ENCODE measurements at regions not wholly inside any gene's neighbourhood (a gene's known extent, or its start where the extent isn't known, plus 50 kb on each side); places are given as distances from the start of the nearest gene placed in this dataset.

GRCh38 chr17:69703751-69704150 lies 289.3 kb downstream of the MAP2K6 start:
- H3K27me3 ChIP-seq (ENCODE audit: insufficient read depth, low read length), result no peaks in the 10 kb centered on the region
- H2AFZ ChIP-seq (ENCODE audit: low read length, unreplicated experiment), result no peak overlapping the region
- no peak overlapping the region for H3K27ac ChIP-seq (ENCODE audit: low read depth, low read length)
- H3K36me3 ChIP-seq (ENCODE audit: insufficient read depth, low read length), result no peaks in the 10 kb centered on the region
- H3K4me1 ChIP-seq (ENCODE audit: control insufficient read depth, insufficient read depth, low read length, unreplicated experiment), result no peaks in the 10 kb centered on the region
- no peaks in the 10 kb centered on the region for H3K79me2 ChIP-seq (ENCODE audit: control insufficient read depth, insufficient read depth, low read length, unreplicated experiment)
- H3K4me3 ChIP-seq (ENCODE audit: low read depth, low read length), result no peak overlapping the region

- Histone ChIP-seq H3K27me3 (ENCODE audit: insufficient read depth, low read length) (no peaks in the 10 kb centered on the region), H3K27ac (ENCODE audit: low read depth, low read length) (no peak overlapping the region), H3K79me2 (ENCODE audit: control insufficient read depth, insufficient read depth, low read length, unreplicated experiment) (no peaks in the 10 kb centered on the region), H3K36me3 (ENCODE audit: insufficient read depth, low read length) (no peaks in the 10 kb centered on the region), H2AFZ (ENCODE audit: low read length, unreplicated experiment) (no peak overlapping the region), H3K4me3 (ENCODE audit: low read depth, low read length) (no peak overlapping the region), H3K4me1 (ENCODE audit: control insufficient read depth, insufficient read depth, low read length, unreplicated experiment) (no peaks in the 10 kb centered on the region)
These were observed 290.4 kb downstream of the MAP2K6 start for GRCh38 chr17:69704935-69705334.

- H2AFZ ChIP-seq (ENCODE audit: low read length, unreplicated experiment), result no peak overlapping the region
- H3K36me3 ChIP-seq (ENCODE audit: insufficient read depth, low read length), result no peaks in the 10 kb centered on the region
- H3K27ac ChIP-seq (ENCODE audit: low read depth, low read length), result no peak overlapping the region
- H3K27me3 ChIP-seq (ENCODE audit: insufficient read depth, low read length), result no peaks in the 10 kb centered on the region
- H3K4me3 ChIP-seq (ENCODE audit: low read depth, low read length), result no peak overlapping the region
- no peaks in the 10 kb centered on the region for H3K4me1 ChIP-seq (ENCODE audit: control insufficient read depth, insufficient read depth, low read length, unreplicated experiment)
- no peaks in the 10 kb centered on the region for H3K79me2 ChIP-seq (ENCODE audit: control insufficient read depth, insufficient read depth, low read length, unreplicated experiment)
These were observed 291.6 kb downstream of the MAP2K6 start for GRCh38 chr17:69706127-69706526.

GRCh38 chr17:69709441-69709840 lies 294.9 kb downstream of the MAP2K6 start:
- Histone ChIP-seq H3K4me3 (ENCODE audit: low read depth, low read length) (no peak overlapping the region), H3K36me3 (ENCODE audit: insufficient read depth, low read length) (no peaks in the 10 kb centered on the region), H3K4me1 (ENCODE audit: control insufficient read depth, insufficient read depth, low read length, unreplicated experiment) (no peaks in the 10 kb centered on the region), H3K27me3 (ENCODE audit: insufficient read depth, low read length) (no peaks in the 10 kb centered on the region), H3K27ac (ENCODE audit: low read depth, low read length) (no peak overlapping the region), H3K79me2 (ENCODE audit: control insufficient read depth, insufficient read depth, low read length, unreplicated experiment) (no peaks in the 10 kb centered on the region), H2AFZ (ENCODE audit: low read length, unreplicated experiment) (no peak overlapping the region)

GRCh38 chr17:69710926-69711325 lies 296.4 kb downstream of the MAP2K6 start:
- no peaks in the 10 kb centered on the region for H3K27me3 ChIP-seq (ENCODE audit: insufficient read depth, low read length)
- H3K79me2 ChIP-seq (ENCODE audit: control insufficient read depth, insufficient read depth, low read length, unreplicated experiment), result no peaks in the 10 kb centered on the region
- no peak overlapping the region for H3K27ac ChIP-seq (ENCODE audit: low read depth, low read length)
- no peaks in the 10 kb centered on the region for H3K36me3 ChIP-seq (ENCODE audit: insufficient read depth, low read length)
- no peak overlapping the region for H2AFZ ChIP-seq (ENCODE audit: low read length, unreplicated experiment)
- no peak overlapping the region for H3K4me3 ChIP-seq (ENCODE audit: low read depth, low read length)
- no peaks in the 10 kb centered on the region for H3K4me1 ChIP-seq (ENCODE audit: control insufficient read depth, insufficient read depth, low read length, unreplicated experiment)

GRCh38 chr17:69711541-69711940 lies 297.0 kb downstream of the MAP2K6 start:
- Histone ChIP-seq H2AFZ (ENCODE audit: low read length, unreplicated experiment) (no peak overlapping the region), H3K4me3 (ENCODE audit: low read depth, low read length) (no peak overlapping the region), H3K27ac (ENCODE audit: low read depth, low read length) (no peak overlapping the region), H3K4me1 (ENCODE audit: control insufficient read depth, insufficient read depth, low read length, unreplicated experiment) (no peaks in the 10 kb centered on the region), H3K36me3 (ENCODE audit: insufficient read depth, low read length) (no peaks in the 10 kb centered on the region), H3K27me3 (ENCODE audit: insufficient read depth, low read length) (no peaks in the 10 kb centered on the region), H3K79me2 (ENCODE audit: control insufficient read depth, insufficient read depth, low read length, unreplicated experiment) (no peaks in the 10 kb centered on the region)

GRCh38 chr17:69712801-69713311 lies 298.4 kb downstream of the MAP2K6 start:
- H3K36me3 ChIP-seq (ENCODE audit: insufficient read depth, low read length), result no peaks in the 10 kb centered on the region
- H3K27me3 ChIP-seq (ENCODE audit: insufficient read depth, low read length), result no peaks in the 10 kb centered on the region
- no peak overlapping the region for H2AFZ ChIP-seq (ENCODE audit: low read length, unreplicated experiment)
- H3K4me3 ChIP-seq (ENCODE audit: low read depth, low read length), result no peak overlapping the region
- H3K79me2 ChIP-seq (ENCODE audit: control insufficient read depth, insufficient read depth, low read length, unreplicated experiment), result no peaks in the 10 kb centered on the region
- H3K4me1 ChIP-seq (ENCODE audit: control insufficient read depth, insufficient read depth, low read length, unreplicated experiment), result no peaks in the 10 kb centered on the region
- H3K27ac ChIP-seq (ENCODE audit: low read depth, low read length), result no peak overlapping the region

- Histone ChIP-seq H3K36me3 (ENCODE audit: insufficient read depth, low read length) (no peaks in the 10 kb centered on the region), H3K79me2 (ENCODE audit: control insufficient read depth, insufficient read depth, low read length, unreplicated experiment) (no peaks in the 10 kb centered on the region), H3K27me3 (ENCODE audit: insufficient read depth, low read length) (no peaks in the 10 kb centered on the region), H3K4me3 (ENCODE audit: low read depth, low read length) (no peak overlapping the region), H3K4me1 (ENCODE audit: control insufficient read depth, insufficient read depth, low read length, unreplicated experiment) (no peaks in the 10 kb centered on the region), H3K27ac (ENCODE audit: low read depth, low read length) (no peak overlapping the region), H2AFZ (ENCODE audit: low read length, unreplicated experiment) (no peak overlapping the region)
These were observed 299.3 kb downstream of the MAP2K6 start for GRCh38 chr17:69713815-69714214.

- Histone ChIP-seq H2AFZ (ENCODE audit: low read length, unreplicated experiment) (no peak overlapping the region), H3K4me3 (ENCODE audit: low read depth, low read length) (no peak overlapping the region), H3K36me3 (ENCODE audit: insufficient read depth, low read length) (no peaks in the 10 kb centered on the region)
These were observed 300.2 kb downstream of the MAP2K6 start for GRCh38 chr17:69714669-69715068.

GRCh38 chr17:69715656-69716055 lies 301.2 kb downstream of the MAP2K6 start:
- H3K27me3 ChIP-seq (ENCODE audit: insufficient read depth, low read length), result no peaks in the 10 kb centered on the region
- no peak overlapping the region for H2AFZ ChIP-seq (ENCODE audit: low read length, unreplicated experiment)
- H3K27ac ChIP-seq (ENCODE audit: low read depth, low read length), result no peak overlapping the region
- H3K4me3 ChIP-seq (ENCODE audit: low read depth, low read length), result no peak overlapping the region
- H3K4me1 ChIP-seq (ENCODE audit: control insufficient read depth, insufficient read depth, low read length, unreplicated experiment), result no peaks in the 10 kb centered on the region
- no peaks in the 10 kb centered on the region for H3K79me2 ChIP-seq (ENCODE audit: control insufficient read depth, insufficient read depth, low read length, unreplicated experiment)
- H3K36me3 ChIP-seq (ENCODE audit: insufficient read depth, low read length), result no peaks in the 10 kb centered on the region

More at GRCh38 chr17:69714669-69715068, 300.2 kb downstream of the MAP2K6 start:
- no peaks in the 10 kb centered on the region for H3K27me3 ChIP-seq (ENCODE audit: insufficient read depth, low read length)
- H3K79me2 ChIP-seq (ENCODE audit: control insufficient read depth, insufficient read depth, low read length, unreplicated experiment), result no peaks in the 10 kb centered on the region
- H3K4me1 ChIP-seq (ENCODE audit: control insufficient read depth, insufficient read depth, low read length, unreplicated experiment), result no peaks in the 10 kb centered on the region
- no peak overlapping the region for H3K27ac ChIP-seq (ENCODE audit: low read depth, low read length)

- Histone ChIP-seq H3K27ac (ENCODE audit: low read depth, low read length) (no peak overlapping the region), H2AFZ (ENCODE audit: low read length, unreplicated experiment) (no peak overlapping the region), H3K4me3 (ENCODE audit: low read depth, low read length) (no peak overlapping the region), H3K36me3 (ENCODE audit: insufficient read depth, low read length) (no peaks in the 10 kb centered on the region), H3K4me1 (ENCODE audit: control insufficient read depth, insufficient read depth, low read length, unreplicated experiment) (no peaks in the 10 kb centered on the region), H3K27me3 (ENCODE audit: insufficient read depth, low read length) (no peaks in the 10 kb centered on the region), H3K79me2 (ENCODE audit: control insufficient read depth, insufficient read depth, low read length, unreplicated experiment) (no peaks in the 10 kb centered on the region)
These were observed 302.1 kb downstream of the MAP2K6 start for GRCh38 chr17:69716556-69716955.
